ENCODE measurements at regions not wholly inside any gene's neighbourhood (a gene's known extent, or its start where the extent isn't known, plus 50 kb on each side); places are given as distances from the start of the nearest gene placed in this dataset.

GRCh38 chr1:187771396-187771795 lies 942.6 kb downstream of the PLA2G4A start:
- TF ChIP-seq POLR2AphosphoS5 (IDR thresholded peaks at IDR 0.05; ENCODE audit: borderline replicate concordance, low read depth, low read length) (no peak), FOXP2 (optimal IDR thresholded peaks at IDR 0.05; ENCODE audit: control extremely low read depth, extremely low read length, insufficient read depth) (no peak), EZH2 (IDR thresholded peaks at IDR 0.05) (no peak)
- no peak for DNase-seq (ENCODE audit: low read depth, low spot score)
- Histone ChIP-seq H3K9me3 (ENCODE audit: low read depth, low read length) (no peaks in the 10 kb centered on the region), H3K27ac (no peak overlapping the region), H3K36me3 (ENCODE audit: insufficient read depth, low read length) (no peaks in the 10 kb centered on the region), H3K9ac (ENCODE audit: insufficient read length) (no peak overlapping the region), H3K4me3 (no peak overlapping the region)

- Histone ChIP-seq H3K9me3 (ENCODE audit: low read depth, low read length) (no peaks in the 10 kb centered on the region), H3K27ac (no peak overlapping the region), H3K9ac (ENCODE audit: insufficient read length) (no peak overlapping the region), H3K4me3 (no peak overlapping the region), H3K36me3 (ENCODE audit: insufficient read depth, low read length) (no peaks in the 10 kb centered on the region)
- no peak for TF ChIP-seq EZH2 (IDR thresholded peaks at IDR 0.05)
- TF ChIP-seq FOXP2 (optimal IDR thresholded peaks at IDR 0.05; ENCODE audit: control extremely low read depth, extremely low read length, insufficient read depth) = no peak
- TF ChIP-seq POLR2AphosphoS5 (IDR thresholded peaks at IDR 0.05; ENCODE audit: borderline replicate concordance, low read depth, low read length) = no peak
- DNase-seq (ENCODE audit: low read depth, low spot score) = no peak
Observed at GRCh38 chr1:187773168-187773567, 944.4 kb downstream of the PLA2G4A start.

- no peaks in the 10 kb centered on the region for H3K9me3 ChIP-seq (ENCODE audit: low read depth, low read length)
- no peaks in the 10 kb centered on the region for H3K36me3 ChIP-seq (ENCODE audit: insufficient read depth, low read length)
- TF ChIP-seq EZH2 (IDR thresholded peaks at IDR 0.05) (no peak), FOXP2 (optimal IDR thresholded peaks at IDR 0.05; ENCODE audit: control extremely low read depth, extremely low read length, insufficient read depth) (no peak), POLR2AphosphoS5 (IDR thresholded peaks at IDR 0.05; ENCODE audit: borderline replicate concordance, low read depth, low read length) (no peak)
- no peak for DNase-seq (ENCODE audit: low read depth, low spot score)
- no peak overlapping the region for H3K9ac ChIP-seq (ENCODE audit: insufficient read length)
- H3K4me3 ChIP-seq = no peak overlapping the region
- H3K27ac ChIP-seq = no peak overlapping the region
Observed at GRCh38 chr1:187787736-187788135, 959.0 kb downstream of the PLA2G4A start.

- TF ChIP-seq FOXP2 (optimal IDR thresholded peaks at IDR 0.05; ENCODE audit: control extremely low read depth, extremely low read length, insufficient read depth) = no peak
- no peak for TF ChIP-seq EZH2 (IDR thresholded peaks at IDR 0.05)
- no peak for TF ChIP-seq POLR2AphosphoS5 (IDR thresholded peaks at IDR 0.05; ENCODE audit: borderline replicate concordance, low read depth, low read length)
- no peak overlapping the region for H3K9ac ChIP-seq (ENCODE audit: insufficient read length)
- H3K27ac ChIP-seq = no peak overlapping the region
- H3K36me3 ChIP-seq (ENCODE audit: insufficient read depth, low read length) = no peaks in the 10 kb centered on the region
- DNase-seq (ENCODE audit: low read depth, low spot score) = no peak
- H3K4me3 ChIP-seq = no peak overlapping the region
- no peaks in the 10 kb centered on the region for H3K9me3 ChIP-seq (ENCODE audit: low read depth, low read length)
Observed at GRCh38 chr1:187788718-187789117, 960.0 kb downstream of the PLA2G4A start.

GRCh38 chr1:187790724-187791123 lies 962.0 kb downstream of the PLA2G4A start:
- H3K27ac ChIP-seq = no peak overlapping the region
- H3K9ac ChIP-seq (ENCODE audit: insufficient read length) = no peak overlapping the region
- H3K4me3 ChIP-seq = no peak overlapping the region
- TF ChIP-seq POLR2AphosphoS5 (IDR thresholded peaks at IDR 0.05; ENCODE audit: borderline replicate concordance, low read depth, low read length) (no peak), FOXP2 (optimal IDR thresholded peaks at IDR 0.05; ENCODE audit: control extremely low read depth, extremely low read length, insufficient read depth) (no peak), EZH2 (IDR thresholded peaks at IDR 0.05) (no peak)
- H3K9me3 ChIP-seq (ENCODE audit: low read depth, low read length) = no peaks in the 10 kb centered on the region
- no peak for DNase-seq (ENCODE audit: low read depth, low spot score)
- no peaks in the 10 kb centered on the region for H3K36me3 ChIP-seq (ENCODE audit: insufficient read depth, low read length)

- no peak for DNase-seq (ENCODE audit: low read depth, low spot score)
- Histone ChIP-seq H3K4me3 (no peak overlapping the region), H3K9me3 (ENCODE audit: low read depth, low read length) (no peaks in the 10 kb centered on the region), H3K36me3 (ENCODE audit: insufficient read depth, low read length) (no peaks in the 10 kb centered on the region), H3K27ac (no peak overlapping the region), H3K9ac (ENCODE audit: insufficient read length) (no peak overlapping the region)
- no peak for TF ChIP-seq FOXP2 (optimal IDR thresholded peaks at IDR 0.05; ENCODE audit: control extremely low read depth, extremely low read length, insufficient read depth)
- no peak for TF ChIP-seq POLR2AphosphoS5 (IDR thresholded peaks at IDR 0.05; ENCODE audit: borderline replicate concordance, low read depth, low read length)
- no peak for TF ChIP-seq EZH2 (IDR thresholded peaks at IDR 0.05)
Observed at GRCh38 chr1:187794561-187794960, 965.8 kb downstream of the PLA2G4A start.

GRCh38 chr1:187809549-187809948 lies 980.8 kb downstream of the PLA2G4A start:
- Histone ChIP-seq H3K36me3 (ENCODE audit: insufficient read depth, low read length) (no peaks in the 10 kb centered on the region), H3K4me3 (no peak overlapping the region), H3K9ac (ENCODE audit: insufficient read length) (no peak overlapping the region), H3K27ac (no peak overlapping the region), H3K9me3 (ENCODE audit: low read depth, low read length) (no peaks in the 10 kb centered on the region)
- DNase-seq (ENCODE audit: low read depth, low spot score) = no peak
- TF ChIP-seq FOXP2 (optimal IDR thresholded peaks at IDR 0.05; ENCODE audit: control extremely low read depth, extremely low read length, insufficient read depth) (no peak), EZH2 (IDR thresholded peaks at IDR 0.05) (no peak), POLR2AphosphoS5 (IDR thresholded peaks at IDR 0.05; ENCODE audit: borderline replicate concordance, low read depth, low read length) (no peak)

- Histone ChIP-seq H3K4me3 (no peak overlapping the region), H3K9me3 (ENCODE audit: low read depth, low read length) (peaks cover 3% of the 10 kb centered on the region; the same call in 1 of the 2 replicates), H3K27ac (no peak overlapping the region), H3K36me3 (ENCODE audit: insufficient read depth, low read length) (no peaks in the 10 kb centered on the region), H3K9ac (ENCODE audit: insufficient read length) (no peak overlapping the region)
- no peak for DNase-seq (ENCODE audit: low read depth, low spot score)
- TF ChIP-seq EZH2 (IDR thresholded peaks at IDR 0.05) (no peak), FOXP2 (optimal IDR thresholded peaks at IDR 0.05; ENCODE audit: control extremely low read depth, extremely low read length, insufficient read depth) (no peak), POLR2AphosphoS5 (IDR thresholded peaks at IDR 0.05; ENCODE audit: borderline replicate concordance, low read depth, low read length) (no peak)
Observed at GRCh38 chr1:187816646-187817045, 987.9 kb downstream of the PLA2G4A start.

DNA sequence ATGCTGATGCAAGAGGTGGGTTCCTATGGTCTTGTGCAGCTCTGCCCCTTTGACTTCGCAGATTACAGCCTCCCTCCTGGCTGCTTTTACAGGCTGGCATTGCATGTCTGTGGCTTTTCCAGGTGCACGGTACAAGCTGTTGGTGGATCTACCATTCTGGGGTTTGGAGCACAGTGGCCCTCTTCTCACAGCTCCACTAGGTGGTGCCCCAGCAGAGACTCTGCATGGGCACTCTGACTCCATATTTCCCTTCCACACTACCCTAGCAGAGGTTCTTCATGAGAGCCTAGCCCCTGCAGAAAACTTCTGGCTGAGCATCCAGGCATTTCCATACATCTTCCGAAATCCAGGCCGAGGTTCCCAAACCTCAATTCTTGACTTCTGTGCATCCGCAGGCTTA lies 989.0 kb downstream of the PLA2G4A start:
- TF ChIP-seq FOXP2 (optimal IDR thresholded peaks at IDR 0.05; ENCODE audit: control extremely low read depth, extremely low read length, insufficient read depth) (no peak), EZH2 (IDR thresholded peaks at IDR 0.05) (no peak), POLR2AphosphoS5 (IDR thresholded peaks at IDR 0.05; ENCODE audit: borderline replicate concordance, low read depth, low read length) (no peak)
- H3K9ac ChIP-seq (ENCODE audit: insufficient read length) = no peak overlapping the region
- H3K4me3 ChIP-seq = no peak overlapping the region
- peaks cover 3% of the 10 kb centered on the region; the same call in 1 of the 2 replicates for H3K9me3 ChIP-seq (ENCODE audit: low read depth, low read length)
- H3K27ac ChIP-seq = no peak overlapping the region
- no peak for DNase-seq (ENCODE audit: low read depth, low spot score)
- no peaks in the 10 kb centered on the region for H3K36me3 ChIP-seq (ENCODE audit: insufficient read depth, low read length)

Measured in SK-N-MC (cell line).